ENCODE measurements at regions not wholly inside any gene's neighbourhood (a gene's known extent, or its start where the extent isn't known, plus 50 kb on each side); places are given as distances from the start of the nearest gene placed in this dataset.

DNA sequence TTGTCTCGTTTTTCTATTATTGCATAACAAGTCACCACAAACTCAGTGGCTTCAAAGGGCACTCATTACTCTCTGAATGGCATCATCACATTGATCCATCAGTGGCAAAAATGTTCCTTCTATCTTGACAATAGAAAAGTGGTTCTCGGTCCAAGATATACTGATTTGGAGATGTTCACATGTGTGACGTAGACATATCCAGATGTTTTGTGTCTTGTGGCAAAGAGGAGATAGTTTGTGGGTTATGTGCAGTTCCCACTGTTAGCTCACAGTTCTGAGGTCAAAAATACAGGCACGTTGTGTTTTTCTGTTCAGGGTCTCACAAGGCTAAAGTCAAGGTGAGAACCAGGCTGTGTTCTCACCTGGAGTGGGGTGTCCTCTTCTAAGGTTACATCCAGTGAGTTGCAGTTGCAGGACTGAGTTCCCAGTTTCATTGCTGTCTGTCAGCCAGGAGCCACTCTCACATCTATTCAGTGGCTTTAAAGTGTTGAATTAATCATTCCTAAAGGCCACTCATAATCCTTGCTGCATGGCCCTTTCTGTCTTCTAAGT is 55.3 kb downstream of the GAS1 start:
- dilution Hi-C loops (cut with HindIII; ENCODE audit: low sequenced_read_pairs, unreplicated experiment): no loop called here

More for the DNA sequence above, 55.3 kb downstream of the GAS1 start:
- Histone ChIP-seq H3K36me3 (ENCODE audit: control insufficient read depth, insufficient read depth, low read length) (no peaks in the 10 kb centered on the region), H3K14ac (replicated peaks; ENCODE audit: low read depth, low read length) (no peak overlapping the region), H2BK15ac (ENCODE audit: low read depth, low read length) (no peak overlapping the region), H3K27ac (ENCODE audit: insufficient read depth, low read length) (no peak overlapping the region), H4K5ac (ENCODE audit: low read depth, low read length) (no peak overlapping the region), H3K4me2 (ENCODE audit: low read depth, low read length) (no peak overlapping the region), H4K8ac (ENCODE audit: low read depth in 2 of 2, low read length in 2 of 2) (no peak overlapping the region), H2AK5ac (ENCODE audit: low read depth, low read length) (no peak overlapping the region), H2AK9ac (replicated peaks; ENCODE audit: low read depth, low read length, poor library complexity) (no peak overlapping the region), H3K23ac (ENCODE audit: low read depth, low read length) (no peak overlapping the region), H4K91ac (ENCODE audit: insufficient read depth, low read depth, low read length) (no peak overlapping the region), H3K79me1 (ENCODE audit: low read depth in 1 of 2, low read length in 2 of 2) (no peaks in the 10 kb centered on the region), H2BK120ac (ENCODE audit: low read depth, low read length) (no peak overlapping the region), H3K56ac (ENCODE audit: extremely low read depth, insufficient read depth, low read length) (no peak overlapping the region), H3K4ac (ENCODE audit: low read depth, low read length) (no peak overlapping the region), H3K9me1 (ENCODE audit: insufficient read depth, low read length) (no peaks in the 10 kb centered on the region), H3K4me3 (ENCODE audit: insufficient read depth, low read depth, low read length) (no peak overlapping the region), H3K27me3 (ENCODE audit: control insufficient read depth, insufficient read depth, low read length) (peaks cover 2% of the 10 kb centered on the region; the same call in 1 of the 2 replicates), H3K9ac (ENCODE audit: low read depth, low read length) (no peak overlapping the region), H3K18ac (ENCODE audit: low read depth, low read length) (no peak overlapping the region), H2BK20ac (ENCODE audit: low read depth, low read length) (no peak overlapping the region), H3K4me1 (ENCODE audit: control insufficient read depth, insufficient read depth, low read length) (peaks cover 1% of the 10 kb centered on the region), H2AFZ (replicated peaks; ENCODE audit: low read length, poor library complexity) (no peak overlapping the region), H2BK5ac (ENCODE audit: low read depth, low read length, poor library complexity, severe bottlenecking) (no peak overlapping the region), H3K9me3 (ENCODE audit: control insufficient read depth, insufficient read depth, low read length) (no peaks in the 10 kb centered on the region), H4K20me1 (ENCODE audit: insufficient read depth, low read length) (no peaks in the 10 kb centered on the region)
- TF ChIP-seq FOS (IDR thresholded peaks at IDR 0.05; ENCODE audit: low read depth, low read length): no peak
- TF ChIP-seq MAFK (IDR thresholded peaks at IDR 0.05; ENCODE audit: low read depth, low read length): no peak
- TF ChIP-seq RAD21 (IDR thresholded peaks at IDR 0.05; ENCODE audit: low read length): no peak
- TF ChIP-seq, protein P1, sequence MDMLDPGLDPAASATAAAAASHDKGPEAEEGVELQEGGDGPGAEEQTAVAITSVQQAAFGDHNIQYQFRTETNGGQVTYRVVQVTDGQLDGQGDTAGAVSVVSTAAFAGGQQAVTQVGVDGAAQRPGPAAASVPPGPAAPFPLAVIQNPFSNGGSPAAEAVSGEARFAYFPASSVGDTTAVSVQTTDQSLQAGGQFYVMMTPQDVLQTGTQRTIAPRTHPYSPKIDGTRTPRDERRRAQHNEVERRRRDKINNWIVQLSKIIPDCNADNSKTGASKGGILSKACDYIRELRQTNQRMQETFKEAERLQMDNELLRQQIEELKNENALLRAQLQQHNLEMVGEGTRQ (IDR thresholded peaks at IDR 0.05; ENCODE audit: low read depth, low read length): no peak
- no peak for TF ChIP-seq BHLHE40 (IDR thresholded peaks at IDR 0.05; ENCODE audit: low read depth, low read length)
- no peak for TF ChIP-seq RCOR1 (IDR thresholded peaks at IDR 0.05; ENCODE audit: insufficient replicate concordance, low read length)
- no peak for TF ChIP-seq NFE2L2 (IDR thresholded peaks at IDR 0.05; ENCODE audit: low read depth, low read length)
- no peak for TF ChIP-seq MAZ (IDR thresholded peaks at IDR 0.05; ENCODE audit: borderline replicate concordance, low read depth, low read length)
- TF ChIP-seq MXI1 (IDR thresholded peaks at IDR 0.05; ENCODE audit: borderline replicate concordance, low read depth, low read length): no peak
- TF ChIP-seq CHD1 (IDR thresholded peaks at IDR 0.05; ENCODE audit: low read depth, low read length): no peak
- no peak for TF ChIP-seq SMC3 (IDR thresholded peaks at IDR 0.05; ENCODE audit: low read depth, low read length)
- no peak for TF ChIP-seq POLR2A (IDR thresholded peaks at IDR 0.05; ENCODE audit: low read depth, low read length)
- TF ChIP-seq, protein P2, sequence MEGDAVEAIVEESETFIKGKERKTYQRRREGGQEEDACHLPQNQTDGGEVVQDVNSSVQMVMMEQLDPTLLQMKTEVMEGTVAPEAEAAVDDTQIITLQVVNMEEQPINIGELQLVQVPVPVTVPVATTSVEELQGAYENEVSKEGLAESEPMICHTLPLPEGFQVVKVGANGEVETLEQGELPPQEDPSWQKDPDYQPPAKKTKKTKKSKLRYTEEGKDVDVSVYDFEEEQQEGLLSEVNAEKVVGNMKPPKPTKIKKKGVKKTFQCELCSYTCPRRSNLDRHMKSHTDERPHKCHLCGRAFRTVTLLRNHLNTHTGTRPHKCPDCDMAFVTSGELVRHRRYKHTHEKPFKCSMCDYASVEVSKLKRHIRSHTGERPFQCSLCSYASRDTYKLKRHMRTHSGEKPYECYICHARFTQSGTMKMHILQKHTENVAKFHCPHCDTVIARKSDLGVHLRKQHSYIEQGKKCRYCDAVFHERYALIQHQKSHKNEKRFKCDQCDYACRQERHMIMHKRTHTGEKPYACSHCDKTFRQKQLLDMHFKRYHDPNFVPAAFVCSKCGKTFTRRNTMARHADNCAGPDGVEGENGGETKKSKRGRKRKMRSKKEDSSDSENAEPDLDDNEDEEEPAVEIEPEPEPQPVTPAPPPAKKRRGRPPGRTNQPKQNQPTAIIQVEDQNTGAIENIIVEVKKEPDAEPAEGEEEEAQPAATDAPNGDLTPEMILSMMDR (conservative IDR thresholded peaks at IDR 0.05; ENCODE audit: low read depth, low read length): no peak
- no peak for TF ChIP-seq RFX5 (IDR thresholded peaks at IDR 0.05; ENCODE audit: low read depth, low read length)
- TF ChIP-seq, protein P3, sequence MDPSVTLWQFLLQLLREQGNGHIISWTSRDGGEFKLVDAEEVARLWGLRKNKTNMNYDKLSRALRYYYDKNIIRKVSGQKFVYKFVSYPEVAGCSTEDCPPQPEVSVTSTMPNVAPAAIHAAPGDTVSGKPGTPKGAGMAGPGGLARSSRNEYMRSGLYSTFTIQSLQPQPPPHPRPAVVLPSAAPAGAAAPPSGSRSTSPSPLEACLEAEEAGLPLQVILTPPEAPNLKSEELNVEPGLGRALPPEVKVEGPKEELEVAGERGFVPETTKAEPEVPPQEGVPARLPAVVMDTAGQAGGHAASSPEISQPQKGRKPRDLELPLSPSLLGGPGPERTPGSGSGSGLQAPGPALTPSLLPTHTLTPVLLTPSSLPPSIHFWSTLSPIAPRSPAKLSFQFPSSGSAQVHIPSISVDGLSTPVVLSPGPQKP (IDR thresholded peaks at IDR 0.05; ENCODE audit: borderline replicate concordance, low read depth, low read length): no peak
- no peak for TF ChIP-seq CEBPB (IDR thresholded peaks at IDR 0.05; ENCODE audit: low read depth, low read length)
- no TSS peak for BruUV-seq (replicated peaks)
- ChIA-PET POLR2A (ENCODE audit: unreplicated experiment) (no interaction called here), CTCF (no interaction called here)
- no peak for DNase-seq
- intact Hi-C loops (cut with micrococcal nuclease): no loop called here
- ATAC-seq (ENCODE audit: low read depth): no peak
- in situ Hi-C loops (cut with MboI; ENCODE audit: low sequenced_read_pairs): no loop called here
- WGBS, 2 experiments (ENCODE audit: extremely low coverage in 2 of 2, insufficient read length in 1 of 2): 36% methylated on average over 3 of the region's 4 CpGs; no CpG with 5 or more reads in 1 of the 2 experiments
